GM21528 (cell line): ENCODE measurements at regions not wholly inside any gene's neighbourhood (a gene's known extent, or its start where the extent isn't known, plus 50 kb on each side); places are given as distances from the start of the nearest gene placed in this dataset.

Source experiments
- ATAC-seq: cut with Tn5 transposase; IDR thresholded peaks from one replicate; pipeline ENCODE4 v1.9.1; 2021; ENCODE audit warnings: mild to moderate bottlenecking, moderate library complexity; ENCODE audit not compliant: unreplicated experiment, low FRiP score

GRCh38 chr16:17829811-17830210 is 359.1 kb upstream of the XYLT1 start:
- ATAC-seq, result no peak

DNA sequence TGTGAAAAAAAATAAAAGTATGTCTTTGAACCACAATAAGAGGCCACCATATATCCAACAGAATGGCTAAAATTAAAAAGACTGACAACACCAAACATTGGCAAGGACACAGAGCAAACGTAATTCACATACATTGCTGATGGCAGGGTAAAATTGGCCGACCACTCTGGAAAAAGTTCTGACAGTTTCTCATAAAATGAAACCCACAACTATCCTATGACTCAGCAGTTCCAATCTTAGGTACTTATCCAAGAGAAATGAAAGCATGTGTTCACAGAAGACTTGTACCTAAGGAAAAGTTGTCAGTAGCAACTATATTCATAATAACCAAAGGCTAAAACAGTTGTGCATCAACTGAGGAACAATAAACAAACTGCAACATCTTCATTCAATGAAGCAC is 357.3 kb upstream of the XYLT1 start:
- ATAC-seq, result no peak

GRCh38 chr16:17827313-17827712 is 356.6 kb upstream of the XYLT1 start:
- ATAC-seq, result no peak

DNA sequence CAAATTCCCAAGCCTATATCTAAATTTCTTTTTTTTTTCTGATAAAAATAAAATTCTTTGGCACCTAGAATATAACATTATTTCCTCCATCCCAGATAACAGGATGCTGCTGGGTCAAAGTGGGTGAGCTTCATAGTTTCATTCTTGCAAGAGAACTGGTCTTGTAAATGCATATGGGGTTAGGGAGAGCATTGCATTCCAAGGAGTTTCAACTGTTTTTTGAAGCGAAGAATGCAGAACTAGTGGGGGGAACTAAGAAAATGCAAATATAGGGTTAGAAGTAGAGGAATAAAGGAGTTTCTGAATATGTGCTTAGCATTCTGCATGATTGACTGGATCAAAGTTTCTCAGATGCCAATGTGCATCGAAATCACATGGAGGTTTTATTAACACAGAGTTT is 347.2 kb upstream of the XYLT1 start:
- ATAC-seq, result no peak

GRCh38 chr16:17817260-17817659 is 346.5 kb upstream of the XYLT1 start:
- ATAC-seq, result no peak

- ATAC-seq, result no peak
Measured at GRCh38 chr16:17812771-17813170, 342.0 kb upstream of the XYLT1 start.

GRCh38 chr16:17804857-17805256 is 334.1 kb upstream of the XYLT1 start:
- ATAC-seq, result no peak

DNA sequence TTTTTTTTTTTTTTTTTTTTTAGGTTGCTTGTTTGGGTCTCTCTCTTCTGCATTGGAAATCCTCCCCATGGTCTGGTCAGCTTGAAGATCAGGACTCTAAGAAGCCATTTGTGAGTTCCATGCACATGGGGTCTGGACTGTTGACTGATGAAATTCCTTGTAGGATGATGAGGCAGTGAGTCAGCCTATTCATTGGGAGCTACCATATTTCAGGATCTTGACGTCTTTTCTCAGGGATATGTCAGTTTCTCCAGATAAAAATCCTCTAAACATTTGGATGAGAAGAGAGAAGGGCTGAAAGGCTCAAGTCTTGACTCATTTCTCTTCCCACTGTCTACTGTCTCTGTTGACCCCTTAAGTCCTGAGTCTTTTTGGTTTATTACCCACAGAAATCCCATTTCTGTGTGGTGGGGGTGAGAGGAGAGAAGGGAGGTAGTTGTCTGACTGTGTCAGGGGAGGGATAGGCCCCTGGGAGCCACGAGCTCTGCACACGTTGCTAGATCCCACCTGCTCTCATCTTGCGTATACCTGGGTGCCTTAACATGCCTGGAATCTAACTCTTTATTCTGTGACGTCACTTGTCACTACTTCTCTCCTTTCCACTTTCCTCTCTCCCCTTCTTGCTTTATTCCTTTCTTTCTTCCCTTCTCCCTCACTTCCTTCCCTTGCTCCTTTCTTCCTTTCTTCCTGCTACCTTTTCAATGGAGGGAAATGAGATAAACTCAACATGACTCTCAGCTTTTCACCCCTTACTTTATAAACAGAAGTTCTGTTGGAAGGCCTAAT is 333.1 kb upstream of the XYLT1 start:
- no peak for ATAC-seq

DNA sequence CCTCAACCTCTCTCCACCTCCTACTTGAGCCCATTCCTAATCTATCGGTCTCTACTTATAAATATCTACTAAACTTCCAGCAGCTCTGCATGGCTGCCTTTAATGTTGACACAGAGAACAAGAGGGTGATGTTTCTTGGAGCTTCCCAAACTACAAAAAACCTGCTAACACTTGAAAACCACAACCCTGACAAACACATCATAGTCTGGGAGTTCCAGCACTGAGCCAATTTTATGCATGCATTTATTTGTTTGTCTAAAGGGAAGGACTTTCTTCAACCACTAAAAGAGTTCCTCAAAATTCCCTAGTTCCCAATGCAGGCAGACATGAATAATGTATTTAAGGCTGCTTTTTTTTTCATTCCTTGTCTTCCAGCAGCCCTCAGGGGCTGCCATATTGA is 331.8 kb upstream of the XYLT1 start:
- no peak for ATAC-seq

DNA sequence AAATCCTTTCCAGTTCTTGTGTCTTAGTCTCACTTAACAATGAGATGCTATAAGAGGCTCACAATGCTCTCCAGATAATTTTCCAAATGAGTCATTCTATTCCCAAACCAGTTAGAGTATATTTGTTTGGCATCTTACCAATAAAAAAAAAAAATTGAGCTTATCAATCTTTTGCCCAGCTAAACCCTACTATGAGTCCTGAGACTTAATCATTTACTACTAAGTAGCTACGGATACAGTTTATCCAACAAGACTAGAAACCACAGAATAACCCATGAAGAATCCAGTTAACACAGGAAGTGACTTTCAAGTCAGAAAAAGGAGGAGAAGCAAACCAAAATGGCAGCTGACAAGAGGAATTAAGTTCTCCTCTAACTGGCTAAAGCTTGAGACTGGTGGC is 330.3 kb upstream of the XYLT1 start:
- ATAC-seq, result no peak

DNA sequence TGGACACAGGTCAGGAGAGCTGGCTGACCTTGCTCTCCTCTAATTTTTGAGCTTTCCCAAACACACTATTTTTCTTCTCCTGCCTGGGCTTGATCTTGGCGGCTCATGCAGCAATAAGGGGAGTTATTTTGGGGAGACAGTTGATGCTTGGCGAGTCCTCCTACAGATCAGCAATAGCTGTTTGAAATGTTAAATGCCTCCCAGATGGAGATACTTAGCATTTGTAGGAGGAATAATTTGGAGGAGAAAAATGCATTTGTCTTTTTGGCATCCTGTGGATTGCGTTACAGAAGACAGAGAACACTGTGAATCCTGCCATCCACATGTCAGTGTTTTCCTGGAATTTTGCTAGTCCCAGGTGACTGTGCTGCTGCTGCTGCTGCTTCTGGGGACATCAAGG is 328.0 kb upstream of the XYLT1 start:
- ATAC-seq, result no peak

DNA sequence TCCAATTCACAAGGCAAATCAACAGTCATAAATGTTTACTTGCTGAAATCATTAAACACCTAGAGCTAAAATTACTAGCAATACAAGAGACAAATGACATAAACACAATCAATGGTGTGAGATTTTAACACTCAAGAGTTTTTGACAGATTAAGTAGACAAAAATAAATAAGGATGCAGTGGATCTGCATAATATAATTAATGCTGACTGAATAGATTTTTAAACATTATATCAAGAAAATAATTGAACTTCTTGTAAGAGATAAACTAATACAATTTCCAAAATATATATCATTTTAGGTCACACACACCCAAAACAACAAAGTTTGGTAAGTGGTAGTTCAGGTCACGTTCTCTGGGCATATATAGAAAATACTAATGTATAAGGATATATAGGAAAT is 322.6 kb upstream of the XYLT1 start:
- ATAC-seq, result no peak

DNA sequence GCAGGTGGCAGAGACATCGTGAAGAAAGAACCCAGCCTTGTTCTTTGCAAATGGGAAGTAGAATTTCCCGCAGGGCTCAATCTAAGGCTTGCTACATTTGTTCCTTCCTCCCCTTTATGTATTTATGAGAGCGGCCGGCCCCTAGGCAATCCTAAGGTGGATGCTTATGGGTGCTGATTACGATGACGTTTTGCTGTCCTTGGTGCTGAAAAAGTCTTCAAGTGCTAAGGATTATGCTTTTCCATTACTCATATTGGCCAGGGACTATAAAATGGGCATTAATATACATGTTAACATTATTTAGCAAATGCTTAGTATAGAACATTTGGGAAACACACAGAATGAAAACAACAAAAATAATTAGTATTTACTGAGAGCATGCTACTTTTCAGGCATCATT is 313.3 kb upstream of the XYLT1 start:
- ATAC-seq, result no peak

DNA sequence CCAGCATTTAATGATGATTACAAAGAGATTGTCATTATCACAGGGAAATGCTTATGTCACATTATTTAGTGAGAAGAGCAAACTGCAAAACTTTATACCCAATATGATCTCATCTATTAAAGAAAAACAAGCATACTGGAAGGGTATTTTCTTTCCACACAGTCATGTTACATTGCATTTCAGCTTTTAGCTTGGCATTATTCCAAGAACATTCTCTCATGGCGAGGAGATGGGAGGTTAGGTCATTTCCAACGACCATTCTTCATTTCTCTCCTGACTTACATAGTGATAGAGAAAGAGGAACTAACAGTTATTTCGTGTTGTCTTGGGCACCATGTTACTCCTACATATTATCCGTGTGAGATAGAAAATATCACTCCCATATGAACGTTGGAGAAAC is 309.4 kb upstream of the XYLT1 start:
- no peak for ATAC-seq

DNA sequence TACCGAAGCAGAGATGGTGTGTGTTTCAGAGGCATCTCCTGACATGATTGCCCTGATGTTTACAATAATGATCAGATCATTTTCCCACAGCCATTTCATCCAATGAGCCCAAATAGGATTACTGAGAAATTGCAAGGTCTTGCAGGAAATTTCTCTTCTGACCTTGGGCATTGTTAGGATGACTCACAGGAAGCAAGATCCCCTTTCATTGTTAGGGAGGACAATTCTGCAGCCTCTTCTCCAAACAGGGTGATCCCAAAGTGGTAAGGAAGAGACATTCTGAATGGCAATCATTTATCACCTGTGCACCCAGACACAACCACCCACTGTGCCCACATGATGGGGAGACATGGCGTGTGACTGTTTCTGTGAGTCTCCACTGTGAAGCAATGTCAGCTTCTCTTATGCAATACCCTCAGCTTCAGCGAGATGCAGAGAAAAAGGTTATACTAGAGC is 306.7 kb upstream of the XYLT1 start:
- no peak for ATAC-seq

GRCh38 chr16:17776888-17777287 is 306.1 kb upstream of the XYLT1 start:
- ATAC-seq, result no peak

DNA sequence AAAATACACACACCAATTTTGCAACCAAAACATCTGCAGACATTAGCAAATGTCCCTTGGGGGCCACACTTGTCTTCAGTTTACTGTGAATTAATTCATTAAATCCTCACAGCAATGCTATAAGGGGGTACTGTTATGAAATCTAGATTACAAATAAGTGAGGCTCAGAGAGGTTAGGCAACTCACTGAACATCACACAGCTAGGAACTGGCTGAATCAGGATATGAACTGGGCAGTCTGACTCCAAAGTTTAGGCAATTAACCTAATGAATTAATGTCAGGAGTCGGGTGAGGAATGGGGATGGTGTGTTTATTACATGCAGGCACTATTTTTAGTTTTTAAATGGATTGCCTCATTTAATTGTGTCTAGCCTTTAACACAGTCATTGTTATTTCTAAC is 305.7 kb upstream of the XYLT1 start:
- no peak for ATAC-seq

DNA sequence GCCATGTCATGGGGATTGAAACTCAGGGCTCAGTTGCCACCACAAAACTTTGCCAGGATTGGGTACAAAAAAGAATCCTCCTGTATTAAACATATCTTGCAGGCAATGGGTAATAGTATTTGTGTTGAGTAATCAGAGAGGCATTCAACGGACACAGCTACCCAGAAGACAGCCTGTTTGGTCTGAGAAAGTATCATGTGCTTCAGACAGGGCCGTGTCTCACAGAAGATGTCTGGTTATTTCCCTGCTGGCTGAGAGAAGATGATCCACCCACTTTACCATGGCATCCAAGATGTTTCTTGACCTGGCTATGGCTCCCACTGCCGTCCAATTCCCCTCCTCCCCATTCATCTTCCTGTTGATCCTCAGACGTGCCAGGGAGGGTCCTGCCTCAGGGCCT is 304.3 kb upstream of the XYLT1 start:
- no peak for ATAC-seq

DNA sequence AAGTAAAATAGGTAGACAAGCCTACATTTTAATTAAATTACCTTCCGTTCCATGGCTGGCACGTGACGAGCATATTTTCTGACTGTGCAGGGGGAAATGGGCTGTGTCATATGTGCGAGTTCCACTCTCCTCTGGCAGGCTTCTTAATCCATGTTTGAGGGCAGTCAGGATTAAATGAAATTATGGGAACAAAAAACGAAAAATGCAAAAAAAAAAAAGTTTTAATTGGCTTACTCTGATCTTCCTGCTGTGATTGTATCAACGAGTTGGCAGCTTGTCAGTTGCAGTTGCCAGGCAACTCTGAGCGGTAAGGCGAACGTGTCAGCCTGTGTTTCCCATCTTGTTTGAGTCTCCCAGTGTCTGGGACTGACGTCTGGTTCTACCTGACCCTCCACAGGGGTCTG is 302.9 kb upstream of the XYLT1 start:
- no peak for ATAC-seq

- no peak for ATAC-seq
Measured at GRCh38 chr16:17770104-17770503, 299.3 kb upstream of the XYLT1 start.

GRCh38 chr16:17769065-17769464 is 298.3 kb upstream of the XYLT1 start:
- no peak for ATAC-seq

- ATAC-seq, result no peak
Measured at GRCh38 chr16:17768257-17768656, 297.5 kb upstream of the XYLT1 start.

DNA sequence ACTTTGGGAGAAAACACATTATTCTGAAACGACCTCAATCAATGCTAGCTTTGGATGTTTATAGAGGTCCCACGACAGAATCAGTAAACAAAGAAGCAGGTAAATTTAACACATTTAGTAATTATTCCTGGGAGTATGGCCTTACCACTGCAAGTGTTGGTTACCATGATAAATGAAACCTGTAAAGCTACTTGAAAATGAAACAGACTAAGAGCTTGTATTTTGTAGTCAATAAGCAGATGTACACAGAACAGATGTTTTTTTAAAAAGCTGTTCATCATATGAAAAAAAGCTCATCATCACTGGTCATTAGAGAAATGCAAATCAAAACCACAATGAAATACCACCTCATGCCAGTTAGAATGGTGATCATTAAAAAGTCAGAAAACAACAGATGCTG is 295.3 kb upstream of the XYLT1 start:
- ATAC-seq, result no peak
